NCI-H526 treated with DMSO at 0.1 percent for 48 hours (cell line): ENCODE measurements at regions not wholly inside any gene's neighbourhood (a gene's known extent, or its start where the extent isn't known, plus 50 kb on each side); places are given as distances from the start of the nearest gene placed in this dataset.
"Not testable (repeated sequence)": the region's sequence is repeated elsewhere in the genome, so short reads cannot be mapped to it uniquely, and the experiment has no call there.

ENCODE experiments used
- DNase-seq: peaks from one replicate; lab custom pipeline; 2025; lab: John Stamatoyannopoulos, UW

DNA sequence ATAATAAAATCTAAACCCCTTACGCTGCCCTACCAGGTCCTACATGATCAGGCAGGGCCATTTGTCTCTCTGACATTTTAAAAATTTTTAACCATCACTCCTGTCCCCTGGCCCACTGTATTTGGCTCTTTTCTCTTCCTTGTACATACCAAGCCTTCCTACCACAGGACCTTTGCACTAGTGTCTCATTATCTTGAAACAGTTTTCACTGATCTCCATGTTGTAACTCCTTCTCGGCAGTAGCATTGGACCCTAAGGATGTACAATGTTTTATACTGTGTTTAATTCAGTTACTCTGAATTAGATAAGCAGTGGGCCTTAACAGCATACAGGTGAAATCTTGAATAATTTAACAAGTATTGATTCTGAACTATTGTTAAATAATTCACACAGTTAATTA, 330.7 kb downstream of the UTRN start:
- DNase-seq = no peak

- no peak for DNase-seq
These were observed 332.1 kb downstream of the UTRN start for GRCh38 chr6:144617191-144617590.

DNA sequence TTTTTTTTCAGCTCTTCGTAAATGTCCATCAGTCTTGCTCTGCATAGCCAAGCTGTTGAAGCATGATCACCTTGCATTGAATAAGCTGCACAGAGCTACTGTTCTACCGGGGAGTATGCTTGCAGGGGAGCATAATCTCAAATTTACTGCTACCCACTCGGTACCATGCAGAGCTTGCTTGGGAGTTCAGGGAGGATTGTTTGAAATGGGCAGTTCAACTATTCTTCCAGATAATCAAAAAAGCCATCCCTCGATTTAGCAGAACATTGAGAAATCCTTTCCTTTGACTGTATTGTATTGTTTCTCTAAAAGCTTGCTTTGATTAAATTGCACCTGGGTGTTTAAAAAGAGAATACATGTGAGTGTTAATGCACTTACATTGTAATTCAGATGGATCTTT, 332.6 kb downstream of the UTRN start:
- DNase-seq = no peak

DNA sequence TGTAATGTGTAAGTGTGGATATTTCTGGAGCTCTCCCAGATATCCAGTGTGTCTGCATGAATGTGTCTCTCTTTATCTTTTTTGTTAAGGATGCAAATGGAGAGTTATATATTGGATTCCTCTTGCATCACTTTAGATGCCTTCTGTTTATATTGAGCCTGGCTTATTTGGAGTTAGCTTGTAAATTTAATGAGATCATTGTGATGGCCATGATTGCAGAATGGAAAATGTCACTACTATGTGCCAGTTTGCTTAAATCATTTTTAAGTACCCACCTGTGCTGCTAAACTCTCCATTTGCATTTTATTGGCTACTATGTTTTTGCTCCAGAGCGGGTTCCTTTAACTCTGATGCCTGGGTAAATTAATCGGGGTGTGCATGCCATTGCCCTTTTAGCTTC, 334.8 kb downstream of the UTRN start:
- DNase-seq = no peak

DNA sequence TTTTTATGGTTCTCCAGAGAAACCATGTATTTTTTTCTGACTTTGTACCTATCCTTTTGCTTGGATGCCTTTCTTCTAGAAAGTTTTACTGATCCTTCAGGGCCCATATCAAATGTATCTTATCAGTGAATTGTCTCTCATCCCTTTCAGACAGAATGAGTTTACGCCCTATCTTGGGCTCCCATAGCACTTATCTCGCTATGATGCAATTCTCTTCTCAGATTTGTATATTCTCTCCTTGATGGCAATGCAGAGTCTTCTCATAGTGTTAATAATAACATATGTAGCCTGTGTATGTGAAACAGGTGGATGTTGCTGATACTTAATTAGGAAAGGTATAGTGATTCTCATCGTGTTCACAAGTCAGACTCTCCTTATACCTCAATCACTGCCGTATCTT, 336.2 kb downstream of the UTRN start:
- no peak for DNase-seq

GRCh38 chr6:144624246-144624645, 339.1 kb downstream of the UTRN start:
- no peak for DNase-seq

GRCh38 chr6:144624716-144625115, 339.6 kb downstream of the UTRN start:
- no peak for DNase-seq

- DNase-seq = no peak
These were observed 345.7 kb downstream of the UTRN start for GRCh38 chr6:144630857-144631256.

DNA sequence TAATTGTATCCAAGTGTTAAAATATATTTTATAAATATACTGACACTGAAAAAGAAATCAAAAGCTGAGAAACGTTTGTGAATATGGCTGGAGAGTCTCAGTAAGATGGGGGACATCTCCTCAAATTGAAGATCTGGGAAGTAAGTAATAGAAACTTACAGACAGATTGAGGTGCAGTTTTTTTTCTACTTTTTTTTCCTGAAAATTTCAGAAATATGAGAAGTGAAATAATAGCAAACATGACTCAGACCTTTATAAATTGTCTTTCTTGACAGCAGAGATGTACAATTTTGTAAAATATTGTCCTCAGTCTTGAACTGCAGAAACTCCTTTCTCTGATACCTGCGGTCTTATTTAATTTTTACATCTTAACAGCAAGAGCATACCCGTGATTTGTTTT, 347.1 kb downstream of the UTRN start:
- DNase-seq = no peak

GRCh38 chr6:144633886-144634285, 348.8 kb downstream of the UTRN start:
- DNase-seq = no peak

DNA sequence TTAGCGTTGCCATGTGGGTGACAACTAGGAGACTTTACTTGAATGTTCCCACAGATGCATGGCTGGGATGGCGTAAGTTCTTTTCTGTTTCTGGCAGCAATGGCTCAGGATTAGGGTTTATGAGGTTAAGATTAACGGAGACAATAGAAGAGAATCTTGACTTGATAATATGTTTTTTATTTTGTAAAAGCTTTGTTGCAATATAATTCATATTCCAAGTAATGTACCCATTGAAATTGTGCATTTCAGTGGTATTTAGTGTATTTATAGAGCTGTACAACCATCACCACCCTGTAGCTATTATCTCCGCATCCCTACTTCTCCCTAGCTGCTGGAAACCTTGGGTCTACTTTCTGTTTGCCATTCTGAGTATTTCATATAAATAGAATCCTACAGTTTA, 349.2 kb downstream of the UTRN start:
- DNase-seq = no peak

- DNase-seq = no peak
These were observed 349.9 kb downstream of the UTRN start for GRCh38 chr6:144635051-144635450.

DNA sequence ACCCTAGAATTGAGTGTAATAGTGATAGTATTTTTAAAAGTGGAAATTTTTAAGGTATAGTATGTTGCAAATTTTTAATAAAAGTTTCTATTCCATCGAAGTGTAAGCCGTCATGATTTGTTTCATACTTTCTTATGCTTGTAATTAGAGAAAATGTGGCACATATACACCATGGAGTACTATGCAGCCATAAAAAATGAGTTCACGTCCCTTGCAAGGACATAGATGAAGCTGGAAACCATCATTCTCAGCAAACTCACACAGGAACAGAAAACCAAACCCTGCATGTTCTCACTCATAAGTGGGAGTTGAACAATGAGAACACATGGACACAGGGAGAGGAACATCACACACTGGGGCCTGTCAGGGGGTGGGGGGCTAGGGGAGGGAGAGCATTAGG, 350.9 kb downstream of the UTRN start:
- DNase-seq = not testable (repeated sequence)

DNA sequence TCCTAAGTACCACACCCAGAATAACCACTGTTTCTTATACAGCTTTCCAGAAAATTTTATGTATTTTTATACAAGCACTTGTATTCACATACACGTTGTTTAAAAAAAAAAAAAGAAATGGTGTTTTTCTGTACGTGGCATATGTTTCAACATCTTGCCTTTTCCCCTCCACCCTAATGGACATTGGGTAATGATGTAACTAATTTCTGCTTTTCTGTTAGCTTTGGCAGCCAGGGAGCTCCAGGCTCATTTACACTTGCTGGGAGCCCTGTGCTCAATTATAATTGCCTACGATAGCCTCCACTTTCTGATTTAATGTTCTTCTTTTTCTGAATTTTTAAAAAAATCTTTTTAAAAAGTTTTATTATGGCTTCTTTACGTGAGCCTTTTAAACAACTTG, 352.4 kb downstream of the UTRN start:
- no peak for DNase-seq

- DNase-seq = no peak
These were observed 354.5 kb downstream of the UTRN start for GRCh38 chr6:144639654-144640053.

DNA sequence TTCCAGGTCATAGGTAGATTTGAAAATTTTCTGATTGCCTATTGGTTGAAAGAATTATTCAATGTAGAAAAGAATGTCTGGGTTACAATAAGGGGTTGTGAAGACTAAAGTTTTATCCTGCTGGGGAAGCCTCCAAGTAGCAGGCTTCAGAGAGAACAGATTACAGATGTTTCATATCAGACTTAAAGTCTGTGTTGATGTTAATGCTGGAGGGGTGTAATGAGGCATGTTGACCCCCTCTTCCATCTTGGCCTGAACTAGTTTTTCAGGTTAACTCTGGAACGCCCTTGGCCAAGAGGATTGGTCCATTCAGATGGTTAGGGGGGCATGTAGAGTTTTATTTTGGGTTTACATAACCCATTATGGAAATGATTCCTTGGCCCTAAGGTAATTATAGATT, 356.2 kb downstream of the UTRN start:
- DNase-seq = no peak

DNA sequence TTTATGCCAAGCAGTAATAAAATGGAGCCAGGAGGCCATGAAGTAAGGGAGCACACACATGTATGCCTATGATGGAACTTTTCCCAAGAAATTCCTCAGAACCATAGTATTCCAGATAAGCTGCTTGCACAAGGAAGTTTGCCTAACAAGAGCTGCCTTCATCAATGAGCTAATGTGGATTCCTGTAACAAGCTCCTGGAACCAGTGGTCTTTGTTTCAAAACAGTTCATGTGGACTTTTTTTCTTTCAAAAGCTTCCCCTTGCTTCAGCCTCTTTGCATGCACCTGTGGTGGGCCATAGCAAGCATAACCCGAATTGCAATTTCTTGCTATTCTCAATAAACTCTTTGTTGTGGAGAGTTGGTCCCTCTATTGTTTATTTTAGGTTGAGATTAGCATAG, 359.6 kb downstream of the UTRN start:
- no peak for DNase-seq

DNA sequence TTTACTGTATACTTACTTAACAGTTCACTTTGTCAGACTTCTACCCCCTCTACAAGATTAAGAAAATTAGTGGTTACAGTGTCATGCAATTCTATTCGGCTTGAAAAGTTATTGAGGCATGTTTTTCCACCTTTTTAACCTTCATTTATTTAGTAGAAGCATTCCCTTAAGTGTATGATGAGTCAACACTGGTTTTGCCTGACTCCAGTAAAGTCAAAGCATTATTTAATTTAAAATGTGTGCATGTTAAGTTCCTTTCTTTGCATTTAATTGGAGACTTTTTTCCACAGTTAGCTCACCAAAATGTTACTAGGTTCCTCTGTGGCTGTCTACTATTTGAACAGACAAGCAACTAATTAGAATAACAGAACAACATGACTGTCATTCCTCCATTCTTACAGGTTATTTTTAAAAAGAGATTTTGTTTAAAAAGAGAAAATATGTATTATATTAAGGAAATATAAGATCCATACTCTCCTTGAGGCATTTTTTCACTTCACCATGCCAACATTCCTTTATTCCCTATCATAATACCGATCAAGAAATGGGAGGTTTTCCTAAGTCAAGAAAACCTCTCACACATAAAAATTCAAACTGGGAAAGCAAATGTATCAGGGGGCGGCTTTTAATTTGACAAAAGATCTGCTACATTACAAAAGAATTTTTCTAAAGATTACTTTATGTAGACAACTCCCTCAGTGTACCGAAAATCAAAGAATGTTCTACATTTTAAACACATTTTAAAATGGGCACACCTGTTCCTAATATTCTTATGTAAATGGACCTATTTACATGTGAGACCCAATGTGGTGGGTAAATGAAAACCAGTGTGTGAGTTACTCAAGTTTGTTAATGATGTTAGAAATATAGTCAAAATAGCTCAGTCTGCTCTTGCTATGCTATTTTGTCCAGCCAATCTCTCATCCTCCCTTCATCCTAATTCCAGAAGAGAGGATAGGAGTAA, 361.2 kb downstream of the UTRN start:
- no peak for DNase-seq

- no peak for DNase-seq
These were observed 362.4 kb downstream of the UTRN start for GRCh38 chr6:144647406-144647964.

GRCh38 chr6:144647971-144648651, 363.0 kb downstream of the UTRN start:
- no peak for DNase-seq

DNA sequence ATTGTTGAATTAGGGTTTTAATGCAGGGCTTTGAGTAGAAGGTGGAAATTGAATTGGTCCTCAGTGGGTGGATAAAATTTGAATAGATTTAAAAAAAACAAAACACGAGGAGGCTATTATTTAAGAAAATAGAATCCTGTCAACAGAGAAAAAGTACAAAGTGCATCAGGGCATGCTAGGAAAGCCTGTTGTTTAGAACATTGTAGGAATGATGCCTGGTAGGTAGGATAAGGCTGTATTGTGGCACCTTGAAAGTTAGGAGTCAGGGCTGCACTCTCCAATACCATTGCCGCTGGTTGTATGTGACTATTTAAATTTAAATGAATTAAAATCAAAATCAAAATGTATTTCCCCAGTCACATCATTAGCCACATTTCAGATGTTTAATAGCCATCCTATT, 363.9 kb downstream of the UTRN start:
- no peak for DNase-seq

GRCh38 chr6:144651234-144651633, 366.1 kb downstream of the UTRN start:
- no peak for DNase-seq

DNA sequence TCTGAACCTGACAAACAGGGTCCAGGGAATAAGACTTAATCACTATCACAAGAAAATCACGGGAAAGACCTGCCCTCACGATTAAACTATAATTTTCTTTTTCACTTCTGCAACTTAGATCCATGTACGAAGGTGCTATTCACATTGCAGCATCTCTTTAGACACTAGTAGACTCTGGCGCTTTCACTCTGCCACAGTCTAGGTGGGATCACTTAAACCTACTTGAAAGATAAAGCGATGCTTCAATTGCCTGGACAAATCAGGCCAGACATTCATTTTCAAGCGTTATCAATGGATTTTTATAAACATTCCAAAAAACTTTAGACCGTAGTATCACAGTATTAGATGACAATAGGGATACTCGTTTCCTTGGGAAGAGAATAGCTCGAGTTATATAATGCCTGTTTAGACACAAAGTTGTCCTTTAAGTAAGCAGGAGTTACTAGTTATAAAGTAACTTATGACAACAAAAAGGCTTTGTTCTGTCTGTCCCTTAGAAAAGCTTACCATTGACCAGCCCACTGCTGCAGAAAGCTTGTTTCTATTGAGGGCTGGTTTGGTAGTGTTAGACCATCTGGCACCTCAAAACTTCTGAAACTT, 367.3 kb downstream of the UTRN start:
- no peak for DNase-seq
